ENCODE measurements at regions not wholly inside any gene's neighbourhood (a gene's known extent, or its start where the extent isn't known, plus 50 kb on each side); places are given as distances from the start of the nearest gene placed in this dataset.
"Not testable (repeated sequence)": the region's sequence is repeated elsewhere in the genome, so short reads cannot be mapped to it uniquely, and the experiment has no call there.

GRCh38 chr2:195331129-195331528 lies 325.9 kb upstream of the SLC39A10 start:
- Histone ChIP-seq H3K27me3 (no peaks in the 10 kb centered on the region), H3K4me3 (no peak overlapping the region), H2AFZ (no peak overlapping the region), H3K9me3 (ENCODE audit: low read depth) (no peaks in the 10 kb centered on the region), H3K4me1 (ENCODE audit: insufficient read depth) (no peaks in the 10 kb centered on the region), H3K4me2 (no peak overlapping the region), H4K20me1 (ENCODE audit: insufficient read depth, poor library complexity, severe bottlenecking) (no peaks in the 10 kb centered on the region), H3K27ac (peak overlapping the region; percentile 61), H3K36me3 (replicated peaks; ENCODE audit: insufficient read depth, low read depth) (no peaks in the 10 kb centered on the region), H3K9me2 (replicated peaks; ENCODE audit: insufficient read depth) (no peaks in the 10 kb centered on the region), H3K79me2 (no peaks in the 10 kb centered on the region)
- WGBS (ENCODE audit: low lambda C conversion rate, missing lambda C conversion rate) = 11% methylated on average over 1 of the region's 1 CpG
- TF ChIP-seq CTCF (IDR thresholded peaks at IDR 0.05; ENCODE audit: poor library complexity) (no peak), EZH2phosphoT487 (IDR thresholded peaks at IDR 0.05; ENCODE audit: low read depth, severe bottlenecking, unreplicated experiment) (no peak), EZH2 (IDR thresholded peaks at IDR 0.05; ENCODE audit: borderline replicate concordance) (no peak)
- DNase-seq (ENCODE audit: low spot score) = peak; percentile 29

- no peaks in the 10 kb centered on the region for H3K36me3 ChIP-seq (replicated peaks; ENCODE audit: insufficient read depth, low read depth)
- TF ChIP-seq EZH2 (IDR thresholded peaks at IDR 0.05; ENCODE audit: borderline replicate concordance) = no peak
- H3K4me2 ChIP-seq = no peak overlapping the region
- no peaks in the 10 kb centered on the region for H3K79me2 ChIP-seq
- no peak overlapping the region for H3K4me3 ChIP-seq
- H3K9me2 ChIP-seq (replicated peaks; ENCODE audit: insufficient read depth) = no peaks in the 10 kb centered on the region
- no peaks in the 10 kb centered on the region for H4K20me1 ChIP-seq (ENCODE audit: insufficient read depth, poor library complexity, severe bottlenecking)
- peak; percentile 24 for DNase-seq (ENCODE audit: low spot score)
- H2AFZ ChIP-seq = no peak overlapping the region
- no peaks in the 10 kb centered on the region for H3K4me1 ChIP-seq (ENCODE audit: insufficient read depth)
- H3K9me3 ChIP-seq (ENCODE audit: low read depth) = no peaks in the 10 kb centered on the region
- no peaks in the 10 kb centered on the region for H3K27me3 ChIP-seq
- H3K27ac ChIP-seq = peak overlapping the region; percentile 61
These were observed 326.5 kb upstream of the SLC39A10 start for GRCh38 chr2:195330513-195330956.

GRCh38 chr2:195329784-195330183 lies 327.2 kb upstream of the SLC39A10 start:
- not testable (repeated sequence) for H2AFZ ChIP-seq

GRCh38 chr2:195326537-195326936 lies 330.5 kb upstream of the SLC39A10 start:
- Histone ChIP-seq H3K36me3 (replicated peaks; ENCODE audit: insufficient read depth, low read depth) (no peaks in the 10 kb centered on the region), H4K20me1 (ENCODE audit: insufficient read depth, poor library complexity, severe bottlenecking) (no peaks in the 10 kb centered on the region), H3K27me3 (no peaks in the 10 kb centered on the region), H2AFZ (no peak overlapping the region), H3K9me3 (ENCODE audit: low read depth) (no peaks in the 10 kb centered on the region), H3K4me3 (no peak overlapping the region), H3K79me2 (no peaks in the 10 kb centered on the region), H3K4me2 (no peak overlapping the region), H3K4me1 (ENCODE audit: insufficient read depth) (no peaks in the 10 kb centered on the region), H3K27ac (no peak overlapping the region), H3K9me2 (replicated peaks; ENCODE audit: insufficient read depth) (no peaks in the 10 kb centered on the region)
- no peak for TF ChIP-seq EZH2 (IDR thresholded peaks at IDR 0.05; ENCODE audit: borderline replicate concordance)
- no peak for TF ChIP-seq CTCF (IDR thresholded peaks at IDR 0.05; ENCODE audit: poor library complexity)
- no peak for TF ChIP-seq EZH2phosphoT487 (IDR thresholded peaks at IDR 0.05; ENCODE audit: low read depth, severe bottlenecking, unreplicated experiment)
- DNase-seq (ENCODE audit: low spot score) = no peak

More at GRCh38 chr2:195329784-195330183, 327.2 kb upstream of the SLC39A10 start:
- H3K4me2 ChIP-seq; H3K4me1 ChIP-seq (ENCODE audit: insufficient read depth); H3K4me3 ChIP-seq; H3K36me3 ChIP-seq (replicated peaks; ENCODE audit: insufficient read depth, low read depth); H3K27me3 ChIP-seq; H3K9me2 ChIP-seq (replicated peaks; ENCODE audit: insufficient read depth); DNase-seq (ENCODE audit: low spot score); H4K20me1 ChIP-seq (ENCODE audit: insufficient read depth, poor library complexity, severe bottlenecking); H3K79me2 ChIP-seq; H3K9me3 ChIP-seq (ENCODE audit: low read depth): not testable (repeated sequence)
- peak overlapping the region; percentile 10 for H3K27ac ChIP-seq

- Histone ChIP-seq H3K27ac (no peak overlapping the region), H2AFZ (no peak overlapping the region), H3K36me3 (replicated peaks; ENCODE audit: insufficient read depth, low read depth) (no peaks in the 10 kb centered on the region), H3K27me3 (no peaks in the 10 kb centered on the region), H3K4me2 (peak overlapping the region; percentile 30), H3K9me3 (ENCODE audit: low read depth) (no peaks in the 10 kb centered on the region), H3K79me2 (no peaks in the 10 kb centered on the region), H3K9me2 (replicated peaks; ENCODE audit: insufficient read depth) (no peaks in the 10 kb centered on the region), H3K4me3 (no peak overlapping the region), H4K20me1 (ENCODE audit: insufficient read depth, poor library complexity, severe bottlenecking) (no peaks in the 10 kb centered on the region), H3K4me1 (ENCODE audit: insufficient read depth) (peaks cover 7% of the 10 kb centered on the region)
- WGBS (ENCODE audit: low lambda C conversion rate, missing lambda C conversion rate) = 31% methylated on average over 4 of the region's 4 CpGs
- TF ChIP-seq EZH2 (IDR thresholded peaks at IDR 0.05; ENCODE audit: borderline replicate concordance) = no peak
- no peak for TF ChIP-seq CTCF (IDR thresholded peaks at IDR 0.05; ENCODE audit: poor library complexity)
- TF ChIP-seq EZH2phosphoT487 (IDR thresholded peaks at IDR 0.05; ENCODE audit: low read depth, severe bottlenecking, unreplicated experiment) = no peak
- peak; percentile 33 for DNase-seq (ENCODE audit: low spot score)
These were observed 334.7 kb upstream of the SLC39A10 start for GRCh38 chr2:195322324-195322723.

Measured in hepatocyte (in vitro differentiated cells).